Stimulated activated CD4-positive, alpha-beta T cell treated with anti-CD3 and anti-CD28 coated beads, Interleukin-15, amount 100 ng/mL, for 1 hour (primary cell): ENCODE measurements at regions not wholly inside any gene's neighbourhood (a gene's known extent, or its start where the extent isn't known, plus 50 kb on each side); places are given as distances from the start of the nearest gene placed in this dataset.

ENCODE experiments used
- DNase-seq, 2 donors: peaks; one replicate each; pipeline ENCODE4 v3.0.0-alpha.2; 2020; ENCODE audit warnings: low read depth in 1 of 2, low spot score in 1 of 2

DNA sequence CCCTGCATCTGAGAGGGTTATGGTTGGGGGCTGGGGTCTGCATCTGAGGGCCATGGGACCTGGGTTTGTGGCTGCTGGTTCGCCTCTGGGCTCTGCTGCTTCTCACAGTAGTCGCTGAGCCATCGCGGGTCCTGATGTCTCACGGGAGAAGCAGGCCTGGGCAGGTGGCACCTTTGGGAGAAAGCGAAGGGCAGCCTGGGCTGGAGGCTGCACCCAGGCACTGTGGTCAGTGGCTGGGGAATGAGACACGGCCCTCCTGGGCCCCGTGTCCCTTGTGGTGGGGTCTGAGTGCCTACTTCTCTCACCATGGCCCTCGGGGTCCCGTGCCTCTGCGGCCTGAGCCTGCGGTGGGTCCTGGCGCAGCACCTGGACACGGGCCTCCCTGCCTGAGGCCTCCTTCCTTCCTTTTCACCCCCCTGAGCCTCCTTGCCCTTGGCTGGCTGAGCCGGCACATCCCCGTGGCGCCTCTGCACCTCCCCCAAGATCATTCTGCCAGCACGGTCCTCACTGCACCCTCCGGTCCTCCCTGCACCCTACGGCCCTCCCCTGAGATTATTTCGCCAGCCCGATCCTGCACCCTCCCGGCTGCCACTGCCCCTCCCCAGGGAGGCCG lies 206.0 kb downstream of the ERMARD start:
- no peak for DNase-seq

DNA sequence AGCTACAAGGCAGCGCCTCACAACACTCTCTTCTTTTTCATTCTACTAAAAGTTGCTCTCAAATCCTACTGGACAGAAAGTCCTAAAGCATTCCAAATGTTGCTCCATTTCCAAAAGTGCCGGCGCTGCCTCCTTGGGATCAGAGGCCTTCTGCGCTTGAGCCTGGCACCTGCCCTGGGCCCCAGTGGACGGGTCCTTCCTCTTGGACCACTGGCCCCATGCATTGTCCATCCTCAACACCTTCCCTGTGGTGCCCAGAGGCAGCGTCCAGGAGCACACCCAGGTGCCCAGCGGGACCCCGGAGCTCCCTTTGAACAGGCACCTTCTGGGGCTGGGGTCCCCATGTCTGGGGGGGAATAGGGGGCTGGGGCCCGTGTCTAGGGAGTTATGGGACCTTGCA lies 205.2 kb downstream of the ERMARD start:
- DNase-seq: no peak

DNA sequence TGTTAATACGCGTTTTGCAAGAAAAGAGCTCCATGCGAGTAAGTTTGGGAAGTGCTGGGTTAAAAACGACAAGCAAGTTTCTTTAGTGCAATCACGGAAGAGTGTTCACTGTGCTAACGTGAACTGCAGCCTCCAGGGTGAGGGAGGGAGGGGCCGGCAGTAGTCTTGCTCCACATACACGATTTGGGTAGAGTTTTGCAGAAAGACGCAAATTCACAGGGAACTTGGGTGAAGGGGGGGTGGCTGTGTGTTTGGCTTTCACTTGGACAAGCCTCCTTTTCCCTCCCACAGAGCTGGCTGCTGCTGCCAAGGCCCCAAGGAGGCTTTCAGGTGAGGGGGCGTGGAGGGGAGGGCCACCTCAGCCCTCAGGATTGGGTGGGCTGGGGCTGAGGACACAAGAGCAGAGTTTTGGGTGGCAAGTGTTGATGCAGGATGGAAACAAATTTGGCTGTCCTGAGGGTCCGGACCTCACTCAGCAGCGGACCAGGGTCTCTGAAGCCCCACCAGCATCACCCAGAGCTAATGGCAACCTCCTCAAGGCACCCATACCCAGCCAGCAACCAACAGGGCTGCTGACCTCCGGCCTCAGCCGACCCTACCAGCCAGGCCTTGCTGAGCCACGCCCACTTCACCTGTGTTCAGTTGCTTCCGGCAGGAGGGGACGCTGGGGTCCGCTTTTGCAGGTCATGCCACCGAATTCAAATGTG lies 204.5 kb downstream of the ERMARD start:
- no peak for DNase-seq

DNA sequence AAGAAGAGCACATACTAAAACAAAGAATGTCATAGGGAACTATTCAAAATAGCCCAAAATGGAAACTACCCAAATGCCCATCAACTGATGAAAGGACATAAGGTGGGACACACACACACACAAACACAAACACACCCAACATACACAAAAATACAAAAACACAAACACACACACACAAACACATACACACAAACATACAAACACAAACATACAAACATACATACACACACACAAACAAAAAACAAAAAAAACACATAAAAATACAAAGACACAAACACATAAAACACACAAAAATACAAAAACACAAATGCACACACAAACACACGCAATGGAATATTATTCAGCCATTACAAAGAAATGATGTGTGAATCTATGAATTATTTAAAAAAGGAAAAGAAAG lies 203.6 kb downstream of the ERMARD start:
- no peak for DNase-seq

DNA sequence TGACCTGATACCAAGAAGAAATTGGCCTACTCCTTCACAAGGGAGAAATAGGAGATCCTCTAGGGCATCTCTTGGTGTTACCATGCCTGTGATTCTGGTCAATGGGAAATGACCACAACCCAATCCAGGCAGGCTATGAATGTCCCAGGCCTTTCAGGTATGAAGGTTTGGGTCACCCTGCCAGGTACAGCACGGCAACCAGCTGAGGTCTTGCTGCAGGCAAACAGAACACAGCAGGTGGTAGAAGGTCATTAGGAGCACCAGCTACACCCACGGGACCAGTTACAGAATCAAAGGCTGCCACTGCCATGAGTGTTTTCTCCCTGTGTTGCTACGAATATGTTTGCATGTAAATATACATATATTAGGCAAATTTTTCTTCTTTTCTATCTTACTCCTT lies 202.3 kb downstream of the ERMARD start:
- DNase-seq: no peak

DNA sequence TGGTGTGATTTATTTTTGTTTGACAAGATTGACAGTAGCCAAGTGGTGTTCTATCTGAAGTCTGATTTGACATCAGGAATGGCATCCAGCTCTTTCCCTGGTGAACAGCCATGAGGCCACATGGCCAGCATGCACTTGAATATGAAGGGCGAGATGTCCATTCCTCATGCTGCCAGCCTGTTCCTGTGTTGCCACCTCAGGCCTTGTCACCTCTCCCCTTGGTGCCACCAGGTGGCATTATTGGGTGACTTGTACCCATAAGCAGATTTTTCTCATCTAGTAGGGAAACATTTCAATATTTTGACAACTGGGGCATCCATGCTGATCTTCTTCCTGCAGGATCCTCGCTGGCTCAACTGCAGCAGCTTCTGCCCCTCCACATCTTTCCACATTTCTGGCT lies 199.1 kb downstream of the ERMARD start:
- no peak for DNase-seq

DNA sequence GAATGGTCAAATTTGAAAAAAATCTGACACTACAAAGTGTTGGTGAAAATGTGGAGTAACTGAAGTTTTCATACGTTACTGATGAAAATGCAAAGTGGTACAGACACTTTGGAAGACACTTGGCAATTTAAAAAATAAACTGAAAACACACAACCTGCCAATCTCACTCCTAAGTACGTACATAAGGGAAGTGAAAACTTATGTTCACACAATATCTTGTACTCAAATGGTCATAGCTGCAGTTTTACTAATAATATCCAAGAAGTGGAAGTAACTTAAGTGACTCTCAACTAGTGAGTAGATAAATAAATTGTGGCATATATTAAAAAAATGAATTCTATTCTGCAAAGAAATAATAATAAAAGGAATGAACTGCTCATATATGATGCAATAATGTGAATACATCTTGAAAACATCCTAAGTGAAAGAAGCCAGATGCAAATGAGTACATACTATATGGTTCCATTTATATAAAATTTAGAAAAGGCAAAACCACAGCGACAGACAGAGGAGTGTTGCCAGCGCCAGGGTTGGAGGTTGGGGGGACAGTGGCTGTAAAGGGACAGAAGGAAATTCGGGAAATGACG lies 198.2 kb downstream of the ERMARD start:
- no peak for DNase-seq

DNA sequence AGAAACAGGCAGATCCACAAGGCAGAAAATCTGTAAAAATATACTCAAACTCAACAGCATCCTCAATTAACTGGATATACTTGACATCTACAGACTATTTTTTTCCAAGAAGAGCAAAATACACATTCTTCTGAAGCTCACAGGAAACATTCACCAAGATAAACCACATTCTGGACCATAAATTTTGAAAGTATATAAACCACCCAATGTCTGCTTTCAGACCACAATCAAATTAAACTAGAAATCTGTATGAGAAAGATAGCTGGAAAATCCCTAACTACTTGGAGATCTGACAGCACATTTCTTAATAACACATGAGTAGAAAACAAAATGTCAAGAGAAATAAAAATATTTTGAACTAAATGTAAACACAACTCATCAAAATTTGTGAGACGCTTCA lies 195.5 kb downstream of the ERMARD start:
- no peak for DNase-seq

DNA sequence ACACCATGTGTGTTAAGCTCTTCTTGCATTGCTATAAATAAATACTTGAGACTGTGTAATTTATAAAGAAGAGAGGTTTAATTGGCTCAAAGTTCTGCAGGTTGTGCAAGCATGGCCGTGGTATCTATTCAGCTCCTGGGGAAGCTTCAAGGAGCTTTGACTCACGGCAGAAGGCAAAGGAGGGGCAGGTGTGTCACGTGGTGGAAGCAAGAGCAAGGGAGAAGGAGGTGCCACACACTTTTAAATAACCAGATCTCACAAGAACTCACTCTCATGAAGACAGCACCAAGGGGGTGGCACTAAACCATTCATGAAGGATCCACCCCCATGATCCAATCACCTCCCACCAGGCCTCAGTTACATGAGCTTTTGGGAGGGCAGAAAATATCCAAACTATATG lies 193.7 kb downstream of the ERMARD start:
- no peak for DNase-seq

DNA sequence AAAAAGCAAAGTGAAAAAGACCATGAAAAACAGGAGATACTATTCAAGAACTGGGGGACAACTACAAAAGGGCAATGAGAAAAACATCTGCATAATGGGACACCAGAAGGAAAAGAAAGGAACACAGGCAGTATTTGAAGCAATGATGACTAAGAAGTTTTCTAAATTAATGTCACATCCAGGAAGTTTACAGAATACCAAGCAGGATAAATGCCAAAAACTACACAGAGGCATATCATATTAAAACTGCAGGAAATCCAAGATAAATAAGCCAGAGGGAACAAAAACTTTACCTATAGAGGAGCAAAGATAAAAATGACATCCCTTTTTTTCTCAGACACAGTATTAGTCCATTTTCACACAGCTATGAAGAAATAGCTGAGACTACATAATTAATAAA lies 193.0 kb downstream of the ERMARD start:
- DNase-seq: no peak

DNA sequence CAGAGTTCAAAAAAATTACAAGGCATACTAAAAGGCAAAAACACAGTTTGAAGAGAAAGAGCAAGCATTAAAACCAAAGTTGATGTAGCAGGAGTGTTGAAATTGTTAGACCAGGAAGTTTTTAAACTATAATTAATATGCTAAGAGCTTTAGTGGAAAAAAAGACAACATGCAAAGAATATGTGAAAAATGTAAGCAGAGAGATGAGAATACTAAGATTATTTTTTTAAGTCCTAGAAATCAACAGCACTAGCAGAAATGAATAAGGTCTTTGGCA lies 192.6 kb downstream of the ERMARD start:
- DNase-seq: no peak

DNA sequence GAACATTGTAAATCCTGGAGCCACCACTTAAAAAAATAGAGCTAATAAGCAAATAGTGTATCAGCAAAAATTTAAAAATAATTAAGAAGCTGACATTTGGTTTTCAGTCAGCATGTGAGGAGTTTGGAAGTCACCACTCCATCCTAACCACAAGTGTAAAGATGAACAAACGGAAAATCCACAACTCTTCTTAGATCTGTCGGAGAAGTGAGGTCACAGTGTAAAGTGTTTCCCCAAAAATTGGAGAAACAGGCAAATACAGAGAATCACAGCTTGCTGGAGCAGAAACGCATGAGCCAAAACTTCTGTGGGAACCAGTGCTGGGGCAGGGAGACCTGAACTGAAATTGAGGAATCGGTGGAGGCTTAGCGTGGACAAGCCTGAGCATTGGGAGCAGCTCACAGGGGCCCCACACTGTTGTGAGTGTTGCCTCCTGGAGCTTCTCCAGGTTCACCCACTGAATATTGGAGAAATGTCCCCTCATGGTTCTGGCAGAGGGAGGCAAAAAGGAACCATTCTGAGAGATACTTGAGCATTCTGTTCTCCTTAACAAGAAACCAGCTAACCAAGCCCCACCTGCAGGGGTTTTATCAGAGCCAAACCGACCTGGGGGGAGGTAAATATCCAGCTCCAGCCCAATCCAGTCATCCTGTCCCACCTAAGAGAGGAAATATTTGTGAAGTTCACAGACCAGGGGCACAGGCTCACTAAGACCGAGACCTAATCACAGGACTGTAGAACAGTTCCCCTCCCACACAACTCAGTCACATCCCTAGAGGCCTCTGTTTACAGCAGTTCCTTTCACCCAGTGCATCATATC lies 192.0 kb downstream of the ERMARD start:
- DNase-seq: no peak

DNA sequence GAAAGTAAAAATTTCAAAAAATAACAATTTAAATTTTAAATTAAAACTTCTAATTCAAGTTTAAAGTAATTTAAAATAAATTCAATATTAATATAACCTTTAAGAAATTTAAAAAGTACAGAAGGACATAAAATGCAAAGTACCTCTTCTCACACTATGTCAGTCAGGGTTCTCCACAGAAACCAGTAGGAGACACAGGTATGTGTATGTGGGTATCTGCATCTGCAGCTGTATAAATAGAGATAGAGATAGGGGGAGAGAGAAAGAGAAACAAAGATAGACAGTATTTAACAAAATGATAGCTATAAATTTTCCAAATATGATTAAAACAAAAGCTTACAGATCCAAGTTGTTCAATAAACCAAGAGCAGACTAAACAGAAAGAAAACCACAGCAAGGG lies 190.8 kb downstream of the ERMARD start:
- DNase-seq: no peak

DNA sequence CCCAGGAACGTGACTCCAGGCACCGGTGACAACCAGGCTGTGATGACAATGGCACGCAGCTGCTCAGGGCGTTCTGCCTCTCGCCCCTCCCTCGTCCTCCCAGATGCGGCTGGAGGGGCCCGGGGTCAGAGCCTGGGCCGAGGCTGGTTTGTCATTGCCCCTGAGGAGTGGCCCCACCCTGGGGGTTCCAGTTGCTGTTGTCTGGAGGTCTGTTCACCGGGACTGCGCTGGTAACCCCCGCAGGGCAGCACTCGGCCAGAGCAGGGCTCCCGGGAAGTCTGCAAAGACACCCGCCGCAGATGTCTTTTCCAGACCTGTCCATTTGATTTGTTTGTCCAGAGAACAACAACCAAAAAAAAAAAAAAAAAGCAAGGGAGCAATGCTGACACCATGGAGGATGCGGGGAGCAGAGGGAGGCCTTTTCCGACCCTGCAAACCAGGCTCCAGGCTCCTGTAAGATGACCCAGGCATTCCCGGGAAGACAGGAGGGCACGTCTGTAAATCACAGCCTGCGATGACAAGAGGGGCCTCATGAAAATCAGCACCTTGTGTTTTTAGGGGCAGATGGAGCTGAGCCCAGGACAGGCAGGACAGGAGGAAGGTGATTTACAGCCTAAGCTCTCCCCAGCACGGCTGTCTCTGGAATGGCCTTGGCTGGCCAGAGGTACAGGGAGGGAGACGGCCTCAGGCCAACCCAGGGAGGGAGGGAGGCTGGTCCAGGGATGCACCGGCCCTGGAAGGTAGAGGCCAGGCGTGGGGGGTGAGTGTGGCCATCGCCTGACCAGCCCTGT lies 189.3 kb downstream of the ERMARD start:
- no peak for DNase-seq

DNA sequence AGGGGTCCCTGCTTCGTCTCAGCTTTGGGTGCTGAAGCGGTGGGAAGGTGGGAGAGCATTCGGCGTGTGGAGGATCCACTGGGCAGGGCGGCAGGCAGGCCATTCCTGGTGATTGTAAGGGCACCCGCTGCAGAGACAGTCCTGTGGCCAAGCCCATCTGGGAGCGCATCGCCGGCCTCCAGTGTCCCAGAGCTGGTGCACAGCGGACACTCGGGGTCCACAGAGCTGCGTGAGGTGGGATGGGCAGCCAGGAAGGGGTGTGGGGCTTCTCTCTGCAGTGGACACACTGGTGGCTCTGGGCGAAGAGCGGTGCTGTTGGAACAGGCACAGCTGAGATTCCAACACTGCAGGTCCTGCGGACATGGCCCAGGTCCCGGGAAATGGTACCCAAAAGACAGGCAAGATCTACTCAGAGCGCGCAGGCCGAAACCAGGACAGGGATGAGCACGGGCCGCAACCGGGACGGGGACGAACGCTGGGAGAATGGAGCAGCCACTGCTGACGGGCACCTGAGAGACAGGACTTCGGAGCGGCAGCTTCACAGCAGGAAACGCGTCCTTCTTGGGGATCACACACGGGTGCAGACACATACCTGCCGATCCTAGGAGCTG lies 188.2 kb downstream of the ERMARD start:
- DNase-seq: no peak

DNA sequence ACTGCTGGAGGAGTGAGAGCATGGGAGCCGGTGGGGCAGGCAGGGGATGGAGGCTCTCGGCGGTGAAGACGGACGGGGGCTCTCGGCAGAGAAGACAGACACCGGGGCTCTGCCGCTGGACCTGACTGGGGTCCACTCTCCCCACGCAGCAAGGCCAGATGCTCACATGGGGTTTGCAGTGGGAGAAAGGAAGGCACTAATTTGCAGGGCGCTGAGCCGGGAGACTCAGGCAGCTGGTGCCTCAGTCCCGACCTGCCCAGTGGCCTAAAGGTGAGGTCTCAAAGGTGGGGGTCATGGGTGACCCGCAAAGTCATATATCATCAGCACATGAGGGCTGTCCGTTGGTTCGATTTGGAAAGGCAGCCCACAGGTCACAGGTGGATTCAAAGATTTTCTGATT lies 187.3 kb downstream of the ERMARD start:
- DNase-seq: no peak

DNA sequence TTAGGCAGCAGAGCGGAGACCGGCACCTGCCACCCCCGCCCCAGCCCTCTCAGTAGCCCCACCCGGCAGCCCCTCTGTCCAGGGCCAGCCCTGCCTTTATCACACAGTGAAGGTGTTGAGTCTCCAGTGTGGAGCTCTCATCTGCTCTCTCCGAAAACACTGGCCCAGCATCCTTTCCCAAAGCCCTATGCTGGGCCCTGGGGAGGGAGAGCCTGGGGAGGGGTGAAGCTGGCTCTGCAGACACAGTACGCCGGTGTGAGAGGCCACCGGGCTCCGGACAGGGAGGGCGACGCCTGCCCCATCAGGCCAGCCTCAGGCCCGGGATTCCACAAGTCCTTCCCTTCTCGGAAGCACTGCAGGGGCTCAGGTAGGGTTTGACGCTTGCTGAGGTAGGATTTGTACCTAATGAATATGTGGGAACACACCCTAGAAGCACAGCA lies 186.9 kb downstream of the ERMARD start:
- DNase-seq: no peak

DNA sequence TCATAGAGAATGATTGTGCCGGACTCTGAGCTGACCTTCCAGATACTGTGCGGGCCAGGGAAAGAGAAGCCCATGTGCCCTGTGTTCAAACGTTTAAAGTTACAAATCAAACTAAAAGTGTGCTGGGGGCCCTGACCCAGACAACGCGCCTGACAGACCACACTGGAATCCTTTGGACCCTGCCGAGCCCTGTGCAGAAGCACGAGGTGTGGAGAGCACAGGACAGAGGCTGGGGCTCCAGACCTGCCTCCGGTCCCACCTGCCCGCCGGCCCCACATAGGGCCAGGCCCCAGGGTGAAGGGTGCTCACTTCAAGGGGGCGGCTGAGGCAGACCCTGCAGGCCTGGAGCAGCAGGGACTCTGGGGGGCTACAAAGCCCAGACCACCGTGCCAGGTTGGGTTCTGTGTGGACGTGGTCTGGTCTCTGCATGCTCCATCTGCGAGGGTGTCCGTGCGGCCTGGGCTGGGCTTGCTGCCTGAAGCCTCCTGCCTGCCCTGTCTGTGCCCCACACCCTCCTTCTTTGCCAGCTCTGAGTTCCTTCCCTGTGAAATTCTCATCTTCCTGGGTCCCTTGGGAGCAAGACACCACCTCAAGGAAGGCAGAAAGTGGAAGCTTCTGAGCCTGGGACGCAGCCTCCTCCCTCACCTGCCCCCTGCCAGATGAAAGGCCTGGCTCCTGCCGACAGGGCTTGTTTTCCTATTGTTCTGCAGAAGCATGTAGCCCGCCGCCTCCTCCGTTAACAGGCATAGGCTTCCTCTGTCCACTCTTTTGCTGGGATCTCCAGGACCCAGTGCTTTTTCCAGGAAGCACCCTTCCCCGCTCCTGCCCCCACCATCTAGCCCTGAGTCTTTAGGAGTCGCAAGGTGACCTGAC lies 186.2 kb downstream of the ERMARD start:
- no peak for DNase-seq

DNA sequence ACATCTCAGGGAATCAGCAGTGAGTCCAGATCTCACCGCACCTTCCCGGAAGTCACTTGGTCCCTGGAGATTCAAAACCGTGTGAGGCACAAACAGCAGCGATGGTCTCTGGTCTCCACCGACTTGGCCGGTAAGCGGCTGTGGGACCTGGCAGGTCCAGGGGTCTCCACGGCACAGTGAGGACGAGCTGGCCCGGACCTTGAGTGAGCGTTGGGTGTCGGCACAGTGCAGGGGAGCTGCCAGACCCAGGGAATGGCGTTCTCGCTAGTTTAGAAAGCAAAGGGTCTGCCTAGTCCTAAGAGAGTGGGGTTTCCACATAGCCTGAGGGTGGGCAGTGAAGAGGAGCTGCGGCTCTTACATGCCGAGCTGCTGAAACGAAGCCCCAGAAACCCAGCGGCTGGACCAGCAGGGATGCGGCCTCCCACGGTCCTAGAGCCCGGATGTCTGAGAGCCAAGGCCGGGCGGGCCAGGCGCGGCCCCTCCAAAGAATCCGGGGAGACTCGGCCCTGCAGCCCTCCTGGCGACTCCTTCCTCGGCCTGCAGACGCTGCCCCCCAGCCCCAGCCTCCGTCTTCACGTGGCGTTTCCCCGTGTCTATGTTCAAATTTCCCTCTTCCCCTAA lies 185.0 kb downstream of the ERMARD start:
- DNase-seq: no peak

DNA sequence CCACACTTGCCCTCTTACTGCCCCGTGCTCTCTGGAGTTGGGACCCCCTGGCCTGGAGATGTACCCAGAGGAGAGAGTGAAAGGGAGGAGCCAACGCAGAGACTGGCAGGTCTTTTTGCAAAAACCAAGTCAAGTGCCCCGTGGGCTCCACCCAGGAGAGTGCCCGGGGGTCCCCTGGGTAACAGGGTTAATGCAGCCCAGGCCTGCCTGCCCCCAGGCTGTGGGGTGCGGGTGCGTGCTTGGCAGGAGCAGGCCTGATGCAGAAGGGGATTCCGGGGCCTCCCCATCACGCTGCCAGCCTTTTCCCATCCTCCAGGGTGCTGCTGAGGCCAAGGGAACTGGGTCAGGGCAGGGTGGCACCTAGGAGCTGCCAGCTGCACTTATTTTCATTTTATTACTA lies 184.4 kb downstream of the ERMARD start:
- no peak for DNase-seq
